MM.1S (cell line): ENCODE measurements at regions not wholly inside any gene's neighbourhood (a gene's known extent, or its start where the extent isn't known, plus 50 kb on each side); places are given as distances from the start of the nearest gene placed in this dataset.

Source experiments
- DNase-seq: peaks from one replicate; pipeline ENCODE4 v3.0.0-alpha.2; 2015
- H2AFZ ChIP-seq: fragments of 300-600 bp; sonication (generic); 2 replicates; pipeline ENCODE4 v1.6.0; 2016; ENCODE audit warnings: antibody characterized with exemption, low read length
- H3F3A ChIP-seq: fragments of 300-600 bp; sonication (generic); 2 replicates; pipeline ENCODE4 v1.6.1; 2016; ENCODE audit warnings: mild to moderate bottlenecking, antibody characterized with exemption, low read length, moderate library complexity, mixed read lengths; ENCODE audit not compliant: insufficient read depth
- H3K27ac ChIP-seq: fragments of 300-600 bp; sonication (generic); 2 replicates; pipeline ENCODE4 v1.5.1; 2016; ENCODE audit warnings: mild to moderate bottlenecking, low read length
- H3K27me3 ChIP-seq: fragments of 300-600 bp; sonication (generic); replicated peaks from 2 replicates; pipeline ENCODE4 v1.6.0; 2016; ENCODE audit warnings: low read length; ENCODE audit not compliant: insufficient read depth
- H3K36me3 ChIP-seq: fragments of 300-600 bp; sonication (generic); replicated peaks from 2 replicates; pipeline ENCODE4 v1.6.1; 2016; ENCODE audit warnings: mild to moderate bottlenecking, low read length, mixed read lengths; ENCODE audit not compliant: insufficient read depth
- H3K4me1 ChIP-seq: fragments of 300-600 bp; sonication (generic); 2 replicates; pipeline ENCODE4 v1.6.1; 2016; ENCODE audit warnings: low read length, mixed read lengths
- H3K4me2 ChIP-seq: fragments of 300-600 bp; sonication (generic); 2 replicates; pipeline ENCODE4 v1.6.0; 2016; ENCODE audit warnings: low read depth, low read length
- H3K4me3 ChIP-seq: fragments of 300-600 bp; sonication (generic); 2 replicates; pipeline ENCODE4 v1.5.1; 2016; ENCODE audit warnings: low read length, mixed read lengths
- H3K79me2 ChIP-seq: fragments of 300-600 bp; sonication (generic); 2 replicates; pipeline ENCODE4 v1.6.1; 2016; ENCODE audit warnings: mixed run types, low read length, mixed read lengths
- H3K9ac ChIP-seq: fragments of 300-600 bp; sonication (generic); 2 replicates; pipeline ENCODE4 v1.6.1; 2016; ENCODE audit warnings: low read length, mixed read lengths
- H3K9me2 ChIP-seq: fragments of 300-600 bp; sonication (generic); replicated peaks from 2 replicates; pipeline ENCODE4 v1.6.1; 2016; ENCODE audit warnings: mild to moderate bottlenecking, low read length, mixed read lengths; ENCODE audit not compliant: insufficient read depth
- H3K9me3 ChIP-seq: fragments of 300-600 bp; sonication (generic); replicated peaks from 2 replicates; pipeline ENCODE4 v1.6.1; 2016; ENCODE audit warnings: mild to moderate bottlenecking, low read length, mixed read lengths; ENCODE audit not compliant: insufficient read depth
- H4K20me1 ChIP-seq: fragments of 300-600 bp; sonication (generic); 2 replicates; pipeline ENCODE4 v1.6.1; 2016; ENCODE audit warnings: mild to moderate bottlenecking, low read length, moderate library complexity, mixed read lengths; ENCODE audit not compliant: insufficient read depth
- EZH2 ChIP-seq: fragments of 300-600 bp; sonication (generic); optimal IDR thresholded peaks from 2 replicates; pipeline ENCODE3; 2017; ENCODE audit warnings: low read depth, mild to moderate bottlenecking, antibody characterized with exemption, low read length, mixed read lengths
- EZH2phosphoT487 ChIP-seq: fragments of 300-600 bp; sonication (generic); IDR thresholded peaks from 2 replicates; pipeline ENCODE4 v1.6.1; 2018; ENCODE audit warnings: antibody characterized with exemption, low read length
- TF ChIP-seq, protein P1 (sequence below): fragments of 300-600 bp; sonication (generic); IDR thresholded peaks from 2 replicates; pipeline ENCODE4 v1.5.1; 2016; ENCODE audit warnings: antibody characterized with exemption, low read length, mixed read lengths

DNA sequence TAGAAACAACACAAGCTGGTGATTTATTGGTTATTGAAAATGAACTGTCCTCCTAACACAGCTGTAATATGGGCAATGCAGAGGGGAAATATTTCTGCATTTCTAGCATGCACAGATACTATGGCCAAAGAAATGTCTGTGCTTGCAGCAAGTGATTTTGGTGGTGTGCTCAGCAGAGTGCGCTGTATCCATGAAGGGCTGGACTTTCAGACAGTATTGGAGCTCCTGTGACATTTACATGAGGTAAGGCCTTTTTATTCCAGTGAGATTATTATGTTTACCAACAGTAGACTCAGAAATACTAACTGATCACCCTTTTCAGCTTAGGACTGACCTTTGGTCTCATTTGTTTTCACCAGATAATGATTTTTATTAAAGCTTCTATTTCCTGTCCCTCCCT, 1302.6 kb upstream of the EPHA6 start:
- Histone ChIP-seq H4K20me1 (no peaks in the 10 kb centered on the region), H2AFZ (no peak overlapping the region), H3K9me2 (no peaks in the 10 kb centered on the region), H3F3A (no peaks in the 10 kb centered on the region), H3K4me3 (no peak overlapping the region), H3K27me3 (no peaks in the 10 kb centered on the region), H3K36me3 (no peaks in the 10 kb centered on the region), H3K9me3 (no peaks in the 10 kb centered on the region), H3K27ac (no peak overlapping the region), H3K4me2 (no peak overlapping the region), H3K79me2 (no peaks in the 10 kb centered on the region), H3K9ac (no peak overlapping the region), H3K4me1 (no peaks in the 10 kb centered on the region)
- TF ChIP-seq, protein P1, sequence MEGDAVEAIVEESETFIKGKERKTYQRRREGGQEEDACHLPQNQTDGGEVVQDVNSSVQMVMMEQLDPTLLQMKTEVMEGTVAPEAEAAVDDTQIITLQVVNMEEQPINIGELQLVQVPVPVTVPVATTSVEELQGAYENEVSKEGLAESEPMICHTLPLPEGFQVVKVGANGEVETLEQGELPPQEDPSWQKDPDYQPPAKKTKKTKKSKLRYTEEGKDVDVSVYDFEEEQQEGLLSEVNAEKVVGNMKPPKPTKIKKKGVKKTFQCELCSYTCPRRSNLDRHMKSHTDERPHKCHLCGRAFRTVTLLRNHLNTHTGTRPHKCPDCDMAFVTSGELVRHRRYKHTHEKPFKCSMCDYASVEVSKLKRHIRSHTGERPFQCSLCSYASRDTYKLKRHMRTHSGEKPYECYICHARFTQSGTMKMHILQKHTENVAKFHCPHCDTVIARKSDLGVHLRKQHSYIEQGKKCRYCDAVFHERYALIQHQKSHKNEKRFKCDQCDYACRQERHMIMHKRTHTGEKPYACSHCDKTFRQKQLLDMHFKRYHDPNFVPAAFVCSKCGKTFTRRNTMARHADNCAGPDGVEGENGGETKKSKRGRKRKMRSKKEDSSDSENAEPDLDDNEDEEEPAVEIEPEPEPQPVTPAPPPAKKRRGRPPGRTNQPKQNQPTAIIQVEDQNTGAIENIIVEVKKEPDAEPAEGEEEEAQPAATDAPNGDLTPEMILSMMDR, result no peak
- TF ChIP-seq EZH2, result no peak
- TF ChIP-seq EZH2phosphoT487, result no peak
- no peak for DNase-seq

DNA sequence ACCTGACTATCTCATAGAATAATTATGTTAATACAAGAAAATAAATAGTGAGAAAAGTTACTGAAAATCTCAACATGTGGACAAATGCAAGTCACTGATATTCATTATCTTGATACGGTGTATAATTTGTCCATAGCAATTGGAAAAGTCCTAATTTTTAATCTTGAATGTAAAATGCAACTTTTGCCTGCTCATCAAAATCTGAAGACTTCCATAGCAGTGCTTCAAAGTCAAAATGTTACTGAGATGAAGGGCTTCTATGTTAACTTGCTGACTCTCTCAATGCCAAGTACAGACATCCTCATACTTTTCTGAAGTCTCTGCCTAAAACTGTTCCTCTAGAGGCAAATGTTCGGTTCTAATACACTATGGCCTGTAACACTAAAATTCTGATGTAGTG, 1300.1 kb upstream of the EPHA6 start:
- no peaks in the 10 kb centered on the region for H3K9me3 ChIP-seq

DNA sequence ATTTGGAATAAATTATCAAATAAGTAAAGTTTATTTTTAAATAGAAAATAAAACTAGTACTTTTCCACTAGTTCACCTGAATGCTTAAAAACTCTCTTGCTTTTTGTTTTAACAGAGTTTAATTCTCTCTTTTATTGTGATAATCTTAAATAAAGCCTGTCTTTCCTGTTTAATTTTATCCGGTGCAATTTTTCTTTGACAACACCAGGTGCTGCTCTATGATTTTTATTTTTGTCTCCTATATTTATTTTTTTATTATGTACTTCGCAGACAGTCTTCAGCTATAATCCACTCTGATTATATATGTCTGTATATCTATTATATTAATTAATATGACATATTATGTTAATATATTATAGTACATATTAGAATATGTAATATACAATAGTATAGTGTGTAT, 1293.0 kb upstream of the EPHA6 start:
- Histone ChIP-seq H3K4me3 (no peak overlapping the region), H3K27ac (no peak overlapping the region), H2AFZ (no peak overlapping the region), H3K9me2 (no peaks in the 10 kb centered on the region), H3K9me3 (no peaks in the 10 kb centered on the region), H3K4me1 (no peaks in the 10 kb centered on the region), H4K20me1 (no peaks in the 10 kb centered on the region), H3K27me3 (no peaks in the 10 kb centered on the region), H3F3A (no peaks in the 10 kb centered on the region), H3K36me3 (no peaks in the 10 kb centered on the region), H3K9ac (no peak overlapping the region), H3K79me2 (no peaks in the 10 kb centered on the region), H3K4me2 (no peak overlapping the region)
- no peak for DNase-seq
- TF ChIP-seq EZH2 (no peak), EZH2phosphoT487 (no peak)
- TF ChIP-seq, protein P1, result no peak

More for the DNA sequence above, 1300.1 kb upstream of the EPHA6 start:
- Histone ChIP-seq H3K9ac (no peak overlapping the region), H3F3A (no peaks in the 10 kb centered on the region), H3K79me2 (no peaks in the 10 kb centered on the region), H3K4me1 (no peaks in the 10 kb centered on the region), H3K36me3 (no peaks in the 10 kb centered on the region), H3K27me3 (no peaks in the 10 kb centered on the region), H2AFZ (no peak overlapping the region), H3K4me3 (no peak overlapping the region), H3K4me2 (no peak overlapping the region), H3K9me2 (no peaks in the 10 kb centered on the region), H4K20me1 (no peaks in the 10 kb centered on the region), H3K27ac (no peak overlapping the region)
- TF ChIP-seq EZH2 (no peak), EZH2phosphoT487 (no peak)
- TF ChIP-seq, protein P1, result no peak
- no peak for DNase-seq
